Liver (tissue), 3 donors: ENCODE measurements at regions not wholly inside any gene's neighbourhood (a gene's known extent, or its start where the extent isn't known, plus 50 kb on each side); places are given as distances from the start of the nearest gene placed in this dataset.

ENCODE experiments used
- EGR1 ChIP-seq, 2 donors: IDR thresholded peaks; 2 replicates each; pipeline ENCODE4 v1.6.1; 2016 to 2018; ENCODE audit warnings: antibody characterized with exemption in 2 of 2, low read depth in 2 of 2
- FOXA1 ChIP-seq: IDR thresholded peaks from 2 replicates; pipeline ENCODE4 v1.6.1; 2016; ENCODE audit warnings: antibody characterized with exemption
- HNF4G ChIP-seq: IDR thresholded peaks from 2 replicates; pipeline ENCODE4 v1.6.1; 2016; ENCODE audit warnings: antibody characterized with exemption
- JUND ChIP-seq, 2 donors: IDR thresholded peaks; 2 replicates each; pipeline ENCODE4 v1.6.1; 2016; ENCODE audit warnings: antibody characterized with exemption in 2 of 2
- RAD21 ChIP-seq, 2 donors: IDR thresholded peaks; 2 replicates each; pipeline ENCODE4 v1.6.1; 2016; ENCODE audit warnings: antibody characterized with exemption in 2 of 2, mild to moderate bottlenecking in 2 of 2
- TAF1 ChIP-seq: conservative IDR thresholded peaks from 2 replicates; pipeline ENCODE4 v1.6.1; 2016; ENCODE audit warnings: antibody characterized with exemption, mild to moderate bottlenecking
- YY1 ChIP-seq: IDR thresholded peaks from 2 replicates; pipeline ENCODE4 v1.6.1; 2016; ENCODE audit warnings: antibody characterized with exemption, mild to moderate bottlenecking
- TF ChIP-seq, protein P1 (sequence below): fragments of 150-350 bp; IDR thresholded peaks from 2 replicates; pipeline ENCODE4 v1.5.1; 2017; ENCODE audit warnings: improper control_type of control experiment, low read depth, low read length; ENCODE audit not compliant: missing input control
- TF ChIP-seq, protein P2 (sequence below): IDR thresholded peaks from 2 replicates; pipeline ENCODE4 v1.6.1; 2016; ENCODE audit warnings: antibody characterized with exemption
- TF ChIP-seq, protein P3 (sequence below): IDR thresholded peaks from 2 replicates; pipeline ENCODE4 v1.6.1; 2016; ENCODE audit warnings: antibody characterized with exemption, mild to moderate bottlenecking
- TF ChIP-seq, protein P4 (sequence below): IDR thresholded peaks from 2 replicates; pipeline ENCODE4 v1.6.1; 2016; ENCODE audit warnings: antibody characterized with exemption
- TF ChIP-seq, protein P5 (sequence below): IDR thresholded peaks from 2 replicates; pipeline ENCODE4 v1.6.1; 2016; ENCODE audit warnings: antibody characterized with exemption
- donor health status: healthy.
- donor health status: healthy.

DNA sequence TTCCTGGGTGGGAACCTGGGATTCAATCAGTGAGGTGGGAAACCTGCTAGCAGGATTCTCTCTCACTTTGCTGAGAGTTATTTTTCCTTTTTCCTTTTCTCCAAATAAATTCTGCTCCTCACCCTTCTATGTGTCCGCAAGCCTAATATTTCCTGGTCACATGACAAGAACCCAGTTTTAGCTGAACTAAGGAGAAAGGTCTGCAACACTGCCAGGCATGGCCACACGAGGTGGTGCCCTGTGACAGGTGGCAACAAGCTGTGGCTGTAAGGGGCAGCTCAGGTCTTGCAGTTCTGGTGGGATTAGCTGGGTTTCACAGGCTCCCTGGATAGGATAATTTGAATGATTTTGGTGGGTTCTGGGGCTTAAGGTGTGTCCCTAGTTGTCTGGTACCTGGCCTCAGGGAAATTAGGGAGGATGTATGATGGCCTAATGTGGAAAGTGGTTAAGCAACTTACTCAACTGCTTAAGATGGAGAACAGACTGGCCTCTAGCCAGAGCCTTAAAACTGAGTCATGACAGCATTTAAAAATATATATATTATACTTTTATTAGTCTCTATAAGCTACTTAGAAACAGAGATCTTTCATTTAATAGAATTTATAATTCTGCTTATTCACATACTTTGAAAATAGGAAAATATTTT lies 215.0 kb downstream of the IL15 start:
- TF ChIP-seq, protein P1, sequence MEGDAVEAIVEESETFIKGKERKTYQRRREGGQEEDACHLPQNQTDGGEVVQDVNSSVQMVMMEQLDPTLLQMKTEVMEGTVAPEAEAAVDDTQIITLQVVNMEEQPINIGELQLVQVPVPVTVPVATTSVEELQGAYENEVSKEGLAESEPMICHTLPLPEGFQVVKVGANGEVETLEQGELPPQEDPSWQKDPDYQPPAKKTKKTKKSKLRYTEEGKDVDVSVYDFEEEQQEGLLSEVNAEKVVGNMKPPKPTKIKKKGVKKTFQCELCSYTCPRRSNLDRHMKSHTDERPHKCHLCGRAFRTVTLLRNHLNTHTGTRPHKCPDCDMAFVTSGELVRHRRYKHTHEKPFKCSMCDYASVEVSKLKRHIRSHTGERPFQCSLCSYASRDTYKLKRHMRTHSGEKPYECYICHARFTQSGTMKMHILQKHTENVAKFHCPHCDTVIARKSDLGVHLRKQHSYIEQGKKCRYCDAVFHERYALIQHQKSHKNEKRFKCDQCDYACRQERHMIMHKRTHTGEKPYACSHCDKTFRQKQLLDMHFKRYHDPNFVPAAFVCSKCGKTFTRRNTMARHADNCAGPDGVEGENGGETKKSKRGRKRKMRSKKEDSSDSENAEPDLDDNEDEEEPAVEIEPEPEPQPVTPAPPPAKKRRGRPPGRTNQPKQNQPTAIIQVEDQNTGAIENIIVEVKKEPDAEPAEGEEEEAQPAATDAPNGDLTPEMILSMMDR = no peak
- no peak for TF ChIP-seq TAF1
- no peak for TF ChIP-seq JUND (IDR thresholded peaks at IDR 0.05)
- TF ChIP-seq, protein P2, sequence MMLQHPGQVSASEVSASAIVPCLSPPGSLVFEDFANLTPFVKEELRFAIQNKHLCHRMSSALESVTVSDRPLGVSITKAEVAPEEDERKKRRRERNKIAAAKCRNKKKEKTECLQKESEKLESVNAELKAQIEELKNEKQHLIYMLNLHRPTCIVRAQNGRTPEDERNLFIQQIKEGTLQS = no peak
- TF ChIP-seq RAD21 (IDR thresholded peaks at IDR 0.05) = no peak
- TF ChIP-seq, protein P3, sequence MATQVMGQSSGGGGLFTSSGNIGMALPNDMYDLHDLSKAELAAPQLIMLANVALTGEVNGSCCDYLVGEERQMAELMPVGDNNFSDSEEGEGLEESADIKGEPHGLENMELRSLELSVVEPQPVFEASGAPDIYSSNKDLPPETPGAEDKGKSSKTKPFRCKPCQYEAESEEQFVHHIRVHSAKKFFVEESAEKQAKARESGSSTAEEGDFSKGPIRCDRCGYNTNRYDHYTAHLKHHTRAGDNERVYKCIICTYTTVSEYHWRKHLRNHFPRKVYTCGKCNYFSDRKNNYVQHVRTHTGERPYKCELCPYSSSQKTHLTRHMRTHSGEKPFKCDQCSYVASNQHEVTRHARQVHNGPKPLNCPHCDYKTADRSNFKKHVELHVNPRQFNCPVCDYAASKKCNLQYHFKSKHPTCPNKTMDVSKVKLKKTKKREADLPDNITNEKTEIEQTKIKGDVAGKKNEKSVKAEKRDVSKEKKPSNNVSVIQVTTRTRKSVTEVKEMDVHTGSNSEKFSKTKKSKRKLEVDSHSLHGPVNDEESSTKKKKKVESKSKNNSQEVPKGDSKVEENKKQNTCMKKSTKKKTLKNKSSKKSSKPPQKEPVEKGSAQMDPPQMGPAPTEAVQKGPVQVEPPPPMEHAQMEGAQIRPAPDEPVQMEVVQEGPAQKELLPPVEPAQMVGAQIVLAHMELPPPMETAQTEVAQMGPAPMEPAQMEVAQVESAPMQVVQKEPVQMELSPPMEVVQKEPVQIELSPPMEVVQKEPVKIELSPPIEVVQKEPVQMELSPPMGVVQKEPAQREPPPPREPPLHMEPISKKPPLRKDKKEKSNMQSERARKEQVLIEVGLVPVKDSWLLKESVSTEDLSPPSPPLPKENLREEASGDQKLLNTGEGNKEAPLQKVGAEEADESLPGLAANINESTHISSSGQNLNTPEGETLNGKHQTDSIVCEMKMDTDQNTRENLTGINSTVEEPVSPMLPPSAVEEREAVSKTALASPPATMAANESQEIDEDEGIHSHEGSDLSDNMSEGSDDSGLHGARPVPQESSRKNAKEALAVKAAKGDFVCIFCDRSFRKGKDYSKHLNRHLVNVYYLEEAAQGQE = no peak
- TF ChIP-seq, protein P4, sequence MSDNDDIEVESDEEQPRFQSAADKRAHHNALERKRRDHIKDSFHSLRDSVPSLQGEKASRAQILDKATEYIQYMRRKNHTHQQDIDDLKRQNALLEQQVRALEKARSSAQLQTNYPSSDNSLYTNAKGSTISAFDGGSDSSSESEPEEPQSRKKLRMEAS = no peak
- no peak for TF ChIP-seq YY1
- no peak for TF ChIP-seq HNF4G
- no peak for TF ChIP-seq EGR1 (IDR thresholded peaks at IDR 0.05; ENCODE audit: low read depth in 2 of 2)
- TF ChIP-seq, protein P5, sequence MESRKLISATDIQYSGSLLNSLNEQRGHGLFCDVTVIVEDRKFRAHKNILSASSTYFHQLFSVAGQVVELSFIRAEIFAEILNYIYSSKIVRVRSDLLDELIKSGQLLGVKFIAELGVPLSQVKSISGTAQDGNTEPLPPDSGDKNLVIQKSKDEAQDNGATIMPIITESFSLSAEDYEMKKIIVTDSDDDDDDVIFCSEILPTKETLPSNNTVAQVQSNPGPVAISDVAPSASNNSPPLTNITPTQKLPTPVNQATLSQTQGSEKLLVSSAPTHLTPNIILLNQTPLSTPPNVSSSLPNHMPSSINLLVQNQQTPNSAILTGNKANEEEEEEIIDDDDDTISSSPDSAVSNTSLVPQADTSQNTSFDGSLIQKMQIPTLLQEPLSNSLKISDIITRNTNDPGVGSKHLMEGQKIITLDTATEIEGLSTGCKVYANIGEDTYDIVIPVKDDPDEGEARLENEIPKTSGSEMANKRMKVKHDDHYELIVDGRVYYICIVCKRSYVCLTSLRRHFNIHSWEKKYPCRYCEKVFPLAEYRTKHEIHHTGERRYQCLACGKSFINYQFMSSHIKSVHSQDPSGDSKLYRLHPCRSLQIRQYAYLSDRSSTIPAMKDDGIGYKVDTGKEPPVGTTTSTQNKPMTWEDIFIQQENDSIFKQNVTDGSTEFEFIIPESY = no peak
- no peak for TF ChIP-seq FOXA1
